ENCODE measurements at regions not wholly inside any gene's neighbourhood (a gene's known extent, or its start where the extent isn't known, plus 50 kb on each side); places are given as distances from the start of the nearest gene placed in this dataset.

- Histone ChIP-seq H3K27me3 (ENCODE audit: control insufficient read depth in 1 of 2, insufficient read depth in 2 of 2, low read length in 2 of 2) (no peaks in the 10 kb centered on the region), H3K9me3 (ENCODE audit: control insufficient read depth in 2 of 2, insufficient read depth in 1 of 2, low read depth in 1 of 2, low read length in 1 of 2) (no peaks in the 10 kb centered on the region), H3K4me3 (ENCODE audit: low read depth in 1 of 2, low read length in 2 of 2) (no peak overlapping the region), H3K36me3 (ENCODE audit: control insufficient read depth in 2 of 2, insufficient read depth in 2 of 2, low read length in 1 of 2) (no peaks in the 10 kb centered on the region), H3K4me1 (ENCODE audit: control insufficient read depth in 2 of 2, insufficient read depth in 2 of 2, low read length in 1 of 2) (no peaks in the 10 kb centered on the region), H3K27ac (ENCODE audit: low read depth in 2 of 2, low read length in 1 of 2) (no peak overlapping the region)
These were observed 631.8 kb upstream of the CELF2 start for GRCh38 chr10:10385831-10386230.

- Histone ChIP-seq H3K4me1 (ENCODE audit: control insufficient read depth in 2 of 2, insufficient read depth in 2 of 2, low read length in 1 of 2) (no peaks in the 10 kb centered on the region), H3K9me3 (ENCODE audit: control insufficient read depth in 2 of 2, insufficient read depth in 1 of 2, low read depth in 1 of 2, low read length in 1 of 2) (no peaks in the 10 kb centered on the region), H3K27me3 (ENCODE audit: control insufficient read depth in 1 of 2, insufficient read depth in 2 of 2, low read length in 2 of 2) (no peaks in the 10 kb centered on the region), H3K4me3 (ENCODE audit: low read depth in 1 of 2, low read length in 2 of 2) (no peak overlapping the region), H3K36me3 (ENCODE audit: control insufficient read depth in 2 of 2, insufficient read depth in 2 of 2, low read length in 1 of 2) (no peaks in the 10 kb centered on the region), H3K27ac (ENCODE audit: low read depth in 2 of 2, low read length in 1 of 2) (no peak overlapping the region)
- WGBS, 2 donors, result 78 to 83% methylated on average over 4 of the region's 4 CpGs
These were observed 628.5 kb upstream of the CELF2 start for GRCh38 chr10:10389182-10389581.

- 89 to 93% methylated on average over 2 of the region's 2 CpGs for WGBS, 2 donors
- no peak overlapping the region for H3K4me3 ChIP-seq (ENCODE audit: low read depth in 1 of 2, low read length in 2 of 2)
These were observed 625.2 kb upstream of the CELF2 start for GRCh38 chr10:10392511-10392910.

GRCh38 chr10:10394933-10395658 is 622.6 kb upstream of the CELF2 start:
- WGBS, 2 donors, result 67 to 72% methylated on average over 4 of the region's 4 CpGs
- no peak overlapping the region for H3K4me3 ChIP-seq (ENCODE audit: low read depth in 1 of 2, low read length in 2 of 2)
- no peaks in the 10 kb centered on the region for H3K4me1 ChIP-seq (ENCODE audit: control insufficient read depth in 2 of 2, insufficient read depth in 2 of 2, low read length in 1 of 2)
- H3K27me3 ChIP-seq (ENCODE audit: control insufficient read depth in 1 of 2, insufficient read depth in 2 of 2, low read length in 2 of 2), result no peaks in the 10 kb centered on the region
- H3K36me3 ChIP-seq (ENCODE audit: control insufficient read depth in 2 of 2, insufficient read depth in 2 of 2, low read length in 1 of 2), result no peaks in the 10 kb centered on the region
- H3K27ac ChIP-seq (ENCODE audit: low read depth in 2 of 2, low read length in 1 of 2), result no peak overlapping the region
- H3K9me3 ChIP-seq (ENCODE audit: control insufficient read depth in 2 of 2, insufficient read depth in 1 of 2, low read depth in 1 of 2, low read length in 1 of 2), result no peaks in the 10 kb centered on the region

More at GRCh38 chr10:10392511-10392910, 625.2 kb upstream of the CELF2 start:
- no peaks in the 10 kb centered on the region for H3K36me3 ChIP-seq (ENCODE audit: control insufficient read depth in 2 of 2, insufficient read depth in 2 of 2, low read length in 1 of 2)
- H3K27ac ChIP-seq (ENCODE audit: low read depth in 2 of 2, low read length in 1 of 2), result no peak overlapping the region
- H3K27me3 ChIP-seq (ENCODE audit: control insufficient read depth in 1 of 2, insufficient read depth in 2 of 2, low read length in 2 of 2), result no peaks in the 10 kb centered on the region
- H3K4me1 ChIP-seq (ENCODE audit: control insufficient read depth in 2 of 2, insufficient read depth in 2 of 2, low read length in 1 of 2), result no peaks in the 10 kb centered on the region
- H3K9me3 ChIP-seq (ENCODE audit: control insufficient read depth in 2 of 2, insufficient read depth in 1 of 2, low read depth in 1 of 2, low read length in 1 of 2), result no peaks in the 10 kb centered on the region

- Histone ChIP-seq H3K9me3 (ENCODE audit: control insufficient read depth in 2 of 2, insufficient read depth in 1 of 2, low read depth in 1 of 2, low read length in 1 of 2) (peaks cover 0 to 2% of the 10 kb centered on the region in 2 donors), H3K4me1 (ENCODE audit: control insufficient read depth in 2 of 2, insufficient read depth in 2 of 2, low read length in 1 of 2) (no peaks in the 10 kb centered on the region), H3K36me3 (ENCODE audit: control insufficient read depth in 2 of 2, insufficient read depth in 2 of 2, low read length in 1 of 2) (no peaks in the 10 kb centered on the region), H3K27ac (ENCODE audit: low read depth in 2 of 2, low read length in 1 of 2) (no peak overlapping the region), H3K4me3 (ENCODE audit: low read depth in 1 of 2, low read length in 2 of 2) (no peak overlapping the region), H3K27me3 (ENCODE audit: control insufficient read depth in 1 of 2, insufficient read depth in 2 of 2, low read length in 2 of 2) (no peaks in the 10 kb centered on the region)
- WGBS, 2 donors, result 76 to 82% methylated on average over 3 of the region's 3 CpGs
These were observed 621.1 kb upstream of the CELF2 start for GRCh38 chr10:10396601-10397000.

- no peak overlapping the region for H3K27ac ChIP-seq (ENCODE audit: low read depth in 2 of 2, low read length in 1 of 2)
- H3K4me1 ChIP-seq (ENCODE audit: control insufficient read depth in 2 of 2, insufficient read depth in 2 of 2, low read length in 1 of 2), result no peaks in the 10 kb centered on the region
- H3K27me3 ChIP-seq (ENCODE audit: control insufficient read depth in 1 of 2, insufficient read depth in 2 of 2, low read length in 2 of 2), result no peaks in the 10 kb centered on the region
- no peak overlapping the region for H3K4me3 ChIP-seq (ENCODE audit: low read depth in 1 of 2, low read length in 2 of 2)
- no peaks in the 10 kb centered on the region for H3K36me3 ChIP-seq (ENCODE audit: control insufficient read depth in 2 of 2, insufficient read depth in 2 of 2, low read length in 1 of 2)
- H3K9me3 ChIP-seq (ENCODE audit: control insufficient read depth in 2 of 2, insufficient read depth in 1 of 2, low read depth in 1 of 2, low read length in 1 of 2), result peaks cover 0 to 2% of the 10 kb centered on the region in 2 donors
These were observed 619.8 kb upstream of the CELF2 start for GRCh38 chr10:10397906-10398305.

- H3K9me3 ChIP-seq (ENCODE audit: control insufficient read depth in 2 of 2, insufficient read depth in 1 of 2, low read depth in 1 of 2, low read length in 1 of 2), result peaks cover 0 to 2% of the 10 kb centered on the region in 2 donors
- no peaks in the 10 kb centered on the region for H3K4me1 ChIP-seq (ENCODE audit: control insufficient read depth in 2 of 2, insufficient read depth in 2 of 2, low read length in 1 of 2)
- no peaks in the 10 kb centered on the region for H3K36me3 ChIP-seq (ENCODE audit: control insufficient read depth in 2 of 2, insufficient read depth in 2 of 2, low read length in 1 of 2)
- peaks cover 0 to 4% of the 10 kb centered on the region in 2 donors for H3K27me3 ChIP-seq (ENCODE audit: control insufficient read depth in 1 of 2, insufficient read depth in 2 of 2, low read length in 2 of 2)
- H3K27ac ChIP-seq (ENCODE audit: low read depth in 2 of 2, low read length in 1 of 2), result no peak overlapping the region
- no peak overlapping the region for H3K4me3 ChIP-seq (ENCODE audit: low read depth in 1 of 2, low read length in 2 of 2)
- 85% methylated on average over 1 of the region's 1 CpG for WGBS, 2 donors
These were observed 613.9 kb upstream of the CELF2 start for GRCh38 chr10:10403762-10404161.

- Histone ChIP-seq H3K27ac (ENCODE audit: low read depth in 2 of 2, low read length in 1 of 2) (no peak overlapping the region), H3K36me3 (ENCODE audit: control insufficient read depth in 2 of 2, insufficient read depth in 2 of 2, low read length in 1 of 2) (no peaks in the 10 kb centered on the region), H3K4me3 (ENCODE audit: low read depth in 1 of 2, low read length in 2 of 2) (no peak overlapping the region), H3K27me3 (ENCODE audit: control insufficient read depth in 1 of 2, insufficient read depth in 2 of 2, low read length in 2 of 2) (no peaks in the 10 kb centered on the region), H3K4me1 (ENCODE audit: control insufficient read depth in 2 of 2, insufficient read depth in 2 of 2, low read length in 1 of 2) (no peaks in the 10 kb centered on the region), H3K9me3 (ENCODE audit: control insufficient read depth in 2 of 2, insufficient read depth in 1 of 2, low read depth in 1 of 2, low read length in 1 of 2) (peaks cover 0 to 2% of the 10 kb centered on the region in 2 donors)
- WGBS, 2 donors, result 73 to 77% methylated on average over 3 of the region's 3 CpGs
These were observed 600.0 kb upstream of the CELF2 start for GRCh38 chr10:10417671-10418070.

GRCh38 chr10:10418387-10418786 is 599.3 kb upstream of the CELF2 start:
- Histone ChIP-seq H3K4me3 (ENCODE audit: low read depth in 1 of 2, low read length in 2 of 2) (no peak overlapping the region), H3K36me3 (ENCODE audit: control insufficient read depth in 2 of 2, insufficient read depth in 2 of 2, low read length in 1 of 2) (no peaks in the 10 kb centered on the region), H3K27me3 (ENCODE audit: control insufficient read depth in 1 of 2, insufficient read depth in 2 of 2, low read length in 2 of 2) (no peaks in the 10 kb centered on the region), H3K9me3 (ENCODE audit: control insufficient read depth in 2 of 2, insufficient read depth in 1 of 2, low read depth in 1 of 2, low read length in 1 of 2) (peaks cover 0 to 2% of the 10 kb centered on the region in 2 donors), H3K27ac (ENCODE audit: low read depth in 2 of 2, low read length in 1 of 2) (no peak overlapping the region), H3K4me1 (ENCODE audit: control insufficient read depth in 2 of 2, insufficient read depth in 2 of 2, low read length in 1 of 2) (no peaks in the 10 kb centered on the region)
- 33 to 48% methylated on average over 6 of the region's 6 CpGs for WGBS, 2 donors

GRCh38 chr10:10421071-10421470 is 596.6 kb upstream of the CELF2 start:
- Histone ChIP-seq H3K4me1 (ENCODE audit: control insufficient read depth in 2 of 2, insufficient read depth in 2 of 2, low read length in 1 of 2) (no peaks in the 10 kb centered on the region), H3K27ac (ENCODE audit: low read depth in 2 of 2, low read length in 1 of 2) (no peak overlapping the region), H3K4me3 (ENCODE audit: low read depth in 1 of 2, low read length in 2 of 2) (no peak overlapping the region), H3K36me3 (ENCODE audit: control insufficient read depth in 2 of 2, insufficient read depth in 2 of 2, low read length in 1 of 2) (no peaks in the 10 kb centered on the region), H3K9me3 (ENCODE audit: control insufficient read depth in 2 of 2, insufficient read depth in 1 of 2, low read depth in 1 of 2, low read length in 1 of 2) (no peaks in the 10 kb centered on the region), H3K27me3 (ENCODE audit: control insufficient read depth in 1 of 2, insufficient read depth in 2 of 2, low read length in 2 of 2) (no peaks in the 10 kb centered on the region)
- 63 to 70% methylated on average over 5 of the region's 5 CpGs for WGBS, 2 donors

Measured in esophagus (tissue), 2 donors.